Suprapubic skin (tissue), 4 donors: ENCODE measurements at regions not wholly inside any gene's neighbourhood (a gene's known extent, or its start where the extent isn't known, plus 50 kb on each side); places are given as distances from the start of the nearest gene placed in this dataset.

ENCODE experiments used
- CTCF ChIP-seq, 2 donors: fragments of 200-600 bp in 1 of 2; fragments of 450-650 bp in 1 of 2; sonication (generic) in 1 of 2; IDR thresholded peaks; one replicate each; pipeline ENCODE4 v1.5.1; 2016 to 2019; ENCODE audit warnings: antibody characterized with exemption in 2 of 2, mild to moderate bottlenecking in 1 of 2, moderate library complexity in 1 of 2
- EP300 ChIP-seq: sonication (generic); formaldehyde crosslinking; IDR thresholded peaks from one replicate; pipeline ENCODE4 v1.6.1; 2017; ENCODE audit warnings: antibody characterized with exemption
- POLR2A ChIP-seq, 2 donors: fragments of 450-650 bp; IDR thresholded peaks; one replicate each; pipeline ENCODE4 v1.6.1; 2017; ENCODE audit warnings: antibody characterized with exemption in 2 of 2, mild to moderate bottlenecking in 2 of 2, moderate library complexity in 2 of 2
- POLR2AphosphoS5 ChIP-seq, 3 donors: sonication (generic); formaldehyde crosslinking; IDR thresholded peaks; one replicate each; pipeline ENCODE4 v1.6.1; 2017; ENCODE audit warnings: antibody characterized with exemption in 3 of 3

- no peak for TF ChIP-seq CTCF (IDR thresholded peaks at IDR 0.05)
- TF ChIP-seq POLR2A (IDR thresholded peaks at IDR 0.05), result no peak
- no peak for TF ChIP-seq EP300
- no peak for TF ChIP-seq POLR2AphosphoS5 (IDR thresholded peaks at IDR 0.05)
Observed at GRCh38 chrX:42708222-42708621, 69.7 kb downstream of the PPP1R2C start.
